ENCODE measurements at regions not wholly inside any gene's neighbourhood (a gene's known extent, or its start where the extent isn't known, plus 50 kb on each side); places are given as distances from the start of the nearest gene placed in this dataset.

GRCh38 chr15:29346998-29347397 is 77.4 kb upstream of the NSMCE3 start:
- no peak for TF ChIP-seq CTCF (IDR thresholded peaks at IDR 0.05)
- no peak overlapping the region for H3K27ac ChIP-seq
- H3K4me3 ChIP-seq: no peak overlapping the region
- no peaks in the 10 kb centered on the region for H3K9me3 ChIP-seq
- intact Hi-C loops (cut with DNase I): no loop called here
- no peaks in the 10 kb centered on the region for H3K4me1 ChIP-seq
- DNase-seq (ENCODE audit: low spot score in 2 of 2): no peak
- no peaks in the 10 kb centered on the region for H3K36me3 ChIP-seq
- H3K27me3 ChIP-seq: no peaks in the 10 kb centered on the region

GRCh38 chr15:29345549-29346525 is 76.2 kb upstream of the NSMCE3 start:
- H3K9me3 ChIP-seq: no peaks in the 10 kb centered on the region
- intact Hi-C loops (cut with DNase I): no loop called here

GRCh38 chr15:29344474-29344873 is 74.9 kb upstream of the NSMCE3 start:
- H3K36me3 ChIP-seq: no peaks in the 10 kb centered on the region
- H3K4me1 ChIP-seq: no peaks in the 10 kb centered on the region
- H3K4me3 ChIP-seq: no peak overlapping the region
- no peaks in the 10 kb centered on the region for H3K9me3 ChIP-seq
- intact Hi-C loops (cut with DNase I): no loop called here
- DNase-seq (ENCODE audit: low spot score in 2 of 2): no peak
- TF ChIP-seq CTCF (IDR thresholded peaks at IDR 0.05): no peak
- H3K27me3 ChIP-seq: no peaks in the 10 kb centered on the region
- no peak overlapping the region for H3K27ac ChIP-seq

More at GRCh38 chr15:29345549-29346525, 76.2 kb upstream of the NSMCE3 start:
- H3K4me3 ChIP-seq: no peak overlapping the region
- no peak overlapping the region for H3K27ac ChIP-seq
- no peaks in the 10 kb centered on the region for H3K36me3 ChIP-seq
- H3K4me1 ChIP-seq: no peaks in the 10 kb centered on the region
- H3K27me3 ChIP-seq: no peaks in the 10 kb centered on the region
- TF ChIP-seq CTCF (IDR thresholded peaks at IDR 0.05): no peak
- no peak for DNase-seq (ENCODE audit: low spot score in 2 of 2)

- Histone ChIP-seq H3K4me1 (no peaks in the 10 kb centered on the region), H3K36me3 (no peaks in the 10 kb centered on the region), H3K27me3 (no peaks in the 10 kb centered on the region), H3K4me3 (no peak overlapping the region), H3K27ac (no peak overlapping the region), H3K9me3 (no peaks in the 10 kb centered on the region)
- intact Hi-C loops (cut with DNase I): no loop called here
- no peak for DNase-seq (ENCODE audit: low spot score in 2 of 2)
- no peak for TF ChIP-seq CTCF (IDR thresholded peaks at IDR 0.05)
These were observed 73.6 kb upstream of the NSMCE3 start for GRCh38 chr15:29343229-29343628.

- H3K4me1 ChIP-seq: no peaks in the 10 kb centered on the region
- no peaks in the 10 kb centered on the region for H3K36me3 ChIP-seq
- no peaks in the 10 kb centered on the region for H3K27me3 ChIP-seq
- DNase-seq (ENCODE audit: low spot score in 2 of 2): no peak
- no peak for TF ChIP-seq CTCF (IDR thresholded peaks at IDR 0.05)
- intact Hi-C loops (cut with DNase I): no loop called here
- no peak overlapping the region for H3K27ac ChIP-seq
- no peak overlapping the region for H3K4me3 ChIP-seq
- H3K9me3 ChIP-seq: no peaks in the 10 kb centered on the region
These were observed 72.6 kb upstream of the NSMCE3 start for GRCh38 chr15:29342201-29342600.
